ENCODE measurements at regions not wholly inside any gene's neighbourhood (a gene's known extent, or its start where the extent isn't known, plus 50 kb on each side); places are given as distances from the start of the nearest gene placed in this dataset.

- TF ChIP-seq CTCF (IDR thresholded peaks at IDR 0.05) = no peak
Measured at GRCh38 chr6:163839296-163839695, 424.8 kb downstream of the QKI start.

DNA sequence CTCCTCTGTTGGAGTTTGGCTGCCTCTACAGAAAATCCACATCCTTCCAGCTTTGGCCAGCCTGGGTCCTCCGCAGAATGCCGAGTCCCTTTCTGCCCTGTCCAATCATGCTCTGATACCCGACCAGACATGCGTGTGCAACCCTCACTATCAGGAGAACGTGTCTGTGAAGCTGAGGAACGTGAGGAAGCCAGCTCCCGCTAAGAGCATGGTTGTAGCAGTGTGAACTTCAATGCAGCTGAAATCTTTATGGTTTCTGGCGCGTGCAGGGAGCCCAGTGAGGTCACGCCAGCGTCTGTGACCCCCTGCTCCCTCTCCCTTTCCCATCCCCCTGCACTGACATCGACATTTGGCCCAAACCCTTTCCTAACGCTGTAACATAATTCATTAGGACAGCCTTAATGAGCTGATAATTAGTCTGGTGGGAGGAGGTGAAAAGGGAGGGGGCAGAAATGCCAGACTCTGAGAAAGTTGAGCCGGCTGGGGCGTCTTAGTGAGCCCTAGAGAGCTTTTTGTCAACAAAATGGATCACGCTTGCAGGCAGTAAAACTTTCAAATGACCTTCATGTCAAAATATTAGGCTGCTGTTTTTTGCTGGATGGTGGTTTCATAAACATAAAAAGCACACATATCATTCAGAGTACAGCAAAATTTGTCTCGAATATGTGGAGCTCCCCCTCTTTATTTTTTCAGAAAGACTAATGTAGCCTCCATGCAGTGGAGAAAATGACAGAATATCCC, 423.3 kb downstream of the QKI start:
- no peak for TF ChIP-seq CTCF (IDR thresholded peaks at IDR 0.05)

DNA sequence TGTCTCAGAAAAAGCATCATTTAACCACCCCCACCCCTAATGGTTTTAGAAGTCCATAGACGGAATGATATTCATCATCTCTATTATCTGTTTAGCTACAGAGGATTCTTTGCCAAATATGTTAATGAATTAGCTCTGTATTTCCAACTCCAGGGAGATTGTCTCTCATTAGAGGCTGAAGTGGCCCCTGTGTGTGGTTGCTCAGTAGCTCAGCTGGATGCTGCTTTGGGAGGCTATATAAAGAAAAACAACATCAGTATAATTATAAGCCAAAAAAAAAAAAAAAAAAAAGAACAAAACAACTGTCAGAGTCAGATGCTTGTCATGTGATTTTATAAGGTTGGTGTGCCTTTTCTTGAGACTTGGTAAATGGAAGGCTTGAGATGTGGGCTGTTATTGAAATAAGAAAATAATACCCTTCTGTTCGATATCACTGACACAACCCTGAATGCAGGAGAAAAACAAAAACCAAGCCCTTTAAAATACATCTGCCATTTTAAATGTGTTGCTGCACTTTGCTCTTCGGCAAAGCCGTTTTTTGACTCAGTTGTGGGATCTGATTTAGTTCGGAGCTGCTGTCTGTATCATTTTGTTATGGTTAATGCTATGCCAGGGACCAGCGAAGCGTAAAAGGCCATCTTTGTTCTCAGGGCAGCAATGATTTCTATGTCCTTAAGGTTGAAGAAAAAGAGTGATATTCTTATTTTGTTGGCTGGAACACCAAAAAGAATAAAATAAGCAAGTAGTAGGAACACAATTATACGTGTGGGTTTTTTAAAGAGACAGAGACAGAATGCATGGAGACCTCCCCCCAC, 422.6 kb downstream of the QKI start:
- TF ChIP-seq CTCF (IDR thresholded peaks at IDR 0.05) = no peak

- TF ChIP-seq CTCF (IDR thresholded peaks at IDR 0.05) = no peak
Measured at GRCh38 chr6:163835439-163836171, 421.1 kb downstream of the QKI start.

GRCh38 chr6:163834226-163834970, 419.9 kb downstream of the QKI start:
- no peak for TF ChIP-seq CTCF (IDR thresholded peaks at IDR 0.05)

GRCh38 chr6:163831736-163832135, 417.2 kb downstream of the QKI start:
- no peak for TF ChIP-seq CTCF (IDR thresholded peaks at IDR 0.05)

DNA sequence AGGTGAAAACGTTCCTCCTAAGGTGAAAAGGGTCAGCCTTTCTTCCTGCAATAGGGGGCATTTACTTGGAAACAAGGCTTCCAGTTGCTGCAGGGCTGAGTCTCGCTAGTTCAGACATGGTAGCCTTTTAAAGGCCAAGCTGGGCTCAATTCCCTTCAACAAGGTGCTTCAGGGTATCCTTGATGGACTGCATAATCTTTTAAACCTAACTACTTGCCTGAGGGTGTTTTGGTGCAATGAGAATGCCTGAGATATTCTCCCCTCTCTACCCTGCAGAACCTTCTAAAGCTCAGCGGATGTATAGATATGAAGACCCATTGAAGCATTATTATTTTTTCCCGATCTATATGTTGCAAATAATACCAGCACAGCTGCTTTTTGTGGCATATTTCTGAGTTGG, 416.1 kb downstream of the QKI start:
- no peak for TF ChIP-seq CTCF (IDR thresholded peaks at IDR 0.05)
